ENCODE measurements at regions not wholly inside any gene's neighbourhood (a gene's known extent, or its start where the extent isn't known, plus 50 kb on each side); places are given as distances from the start of the nearest gene placed in this dataset.
"Not testable (repeated sequence)": the region's sequence is repeated elsewhere in the genome, so short reads cannot be mapped to it uniquely, and the experiment has no call there.

DNA sequence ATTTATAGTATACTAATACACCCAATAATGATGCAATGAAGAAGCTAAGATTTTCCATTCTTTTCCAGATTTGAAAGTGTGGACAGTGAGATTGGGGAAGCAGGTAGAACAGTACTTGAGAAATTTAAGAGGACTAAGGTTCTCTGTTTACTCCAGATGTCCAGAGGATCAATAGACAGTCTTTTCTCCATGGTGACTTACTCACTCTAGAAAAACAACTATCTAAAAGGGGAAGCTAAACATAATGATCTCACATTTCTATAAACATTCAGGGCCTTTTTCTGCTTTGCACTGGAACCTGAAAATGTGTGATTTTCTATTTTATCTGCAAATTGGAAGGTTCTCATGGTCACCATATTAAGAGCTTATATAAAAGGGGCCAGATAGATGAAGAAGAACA is 93.9 kb upstream of the ZBTB18 start:
- Histone ChIP-seq H3K4me3 (replicated peaks; ENCODE audit: insufficient read depth, low read length) (no peak overlapping the region), H3K27me3 (ENCODE audit: insufficient read depth, poor library complexity, severe bottlenecking) (no peaks in the 10 kb centered on the region), H3K27ac (replicated peaks) (no peak overlapping the region)
- no peak for DNase-seq (ENCODE audit: low read depth in 1 of 2, low spot score in 1 of 2)
- TF ChIP-seq POLR2AphosphoS5 (IDR thresholded peaks at IDR 0.05; ENCODE audit: low read depth) (no peak), GABPA (IDR thresholded peaks at IDR 0.05; ENCODE audit: low read depth) (no peak), SPI1 (IDR thresholded peaks at IDR 0.05; ENCODE audit: borderline replicate concordance, low read depth) (no peak)
- TF ChIP-seq, protein P1, sequence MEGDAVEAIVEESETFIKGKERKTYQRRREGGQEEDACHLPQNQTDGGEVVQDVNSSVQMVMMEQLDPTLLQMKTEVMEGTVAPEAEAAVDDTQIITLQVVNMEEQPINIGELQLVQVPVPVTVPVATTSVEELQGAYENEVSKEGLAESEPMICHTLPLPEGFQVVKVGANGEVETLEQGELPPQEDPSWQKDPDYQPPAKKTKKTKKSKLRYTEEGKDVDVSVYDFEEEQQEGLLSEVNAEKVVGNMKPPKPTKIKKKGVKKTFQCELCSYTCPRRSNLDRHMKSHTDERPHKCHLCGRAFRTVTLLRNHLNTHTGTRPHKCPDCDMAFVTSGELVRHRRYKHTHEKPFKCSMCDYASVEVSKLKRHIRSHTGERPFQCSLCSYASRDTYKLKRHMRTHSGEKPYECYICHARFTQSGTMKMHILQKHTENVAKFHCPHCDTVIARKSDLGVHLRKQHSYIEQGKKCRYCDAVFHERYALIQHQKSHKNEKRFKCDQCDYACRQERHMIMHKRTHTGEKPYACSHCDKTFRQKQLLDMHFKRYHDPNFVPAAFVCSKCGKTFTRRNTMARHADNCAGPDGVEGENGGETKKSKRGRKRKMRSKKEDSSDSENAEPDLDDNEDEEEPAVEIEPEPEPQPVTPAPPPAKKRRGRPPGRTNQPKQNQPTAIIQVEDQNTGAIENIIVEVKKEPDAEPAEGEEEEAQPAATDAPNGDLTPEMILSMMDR (IDR thresholded peaks at IDR 0.05; ENCODE audit: insufficient read depth, low read length): no peak
- TF ChIP-seq, protein P2, sequence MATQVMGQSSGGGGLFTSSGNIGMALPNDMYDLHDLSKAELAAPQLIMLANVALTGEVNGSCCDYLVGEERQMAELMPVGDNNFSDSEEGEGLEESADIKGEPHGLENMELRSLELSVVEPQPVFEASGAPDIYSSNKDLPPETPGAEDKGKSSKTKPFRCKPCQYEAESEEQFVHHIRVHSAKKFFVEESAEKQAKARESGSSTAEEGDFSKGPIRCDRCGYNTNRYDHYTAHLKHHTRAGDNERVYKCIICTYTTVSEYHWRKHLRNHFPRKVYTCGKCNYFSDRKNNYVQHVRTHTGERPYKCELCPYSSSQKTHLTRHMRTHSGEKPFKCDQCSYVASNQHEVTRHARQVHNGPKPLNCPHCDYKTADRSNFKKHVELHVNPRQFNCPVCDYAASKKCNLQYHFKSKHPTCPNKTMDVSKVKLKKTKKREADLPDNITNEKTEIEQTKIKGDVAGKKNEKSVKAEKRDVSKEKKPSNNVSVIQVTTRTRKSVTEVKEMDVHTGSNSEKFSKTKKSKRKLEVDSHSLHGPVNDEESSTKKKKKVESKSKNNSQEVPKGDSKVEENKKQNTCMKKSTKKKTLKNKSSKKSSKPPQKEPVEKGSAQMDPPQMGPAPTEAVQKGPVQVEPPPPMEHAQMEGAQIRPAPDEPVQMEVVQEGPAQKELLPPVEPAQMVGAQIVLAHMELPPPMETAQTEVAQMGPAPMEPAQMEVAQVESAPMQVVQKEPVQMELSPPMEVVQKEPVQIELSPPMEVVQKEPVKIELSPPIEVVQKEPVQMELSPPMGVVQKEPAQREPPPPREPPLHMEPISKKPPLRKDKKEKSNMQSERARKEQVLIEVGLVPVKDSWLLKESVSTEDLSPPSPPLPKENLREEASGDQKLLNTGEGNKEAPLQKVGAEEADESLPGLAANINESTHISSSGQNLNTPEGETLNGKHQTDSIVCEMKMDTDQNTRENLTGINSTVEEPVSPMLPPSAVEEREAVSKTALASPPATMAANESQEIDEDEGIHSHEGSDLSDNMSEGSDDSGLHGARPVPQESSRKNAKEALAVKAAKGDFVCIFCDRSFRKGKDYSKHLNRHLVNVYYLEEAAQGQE (IDR thresholded peaks at IDR 0.05; ENCODE audit: insufficient replicate concordance, low read depth): no peak

DNA sequence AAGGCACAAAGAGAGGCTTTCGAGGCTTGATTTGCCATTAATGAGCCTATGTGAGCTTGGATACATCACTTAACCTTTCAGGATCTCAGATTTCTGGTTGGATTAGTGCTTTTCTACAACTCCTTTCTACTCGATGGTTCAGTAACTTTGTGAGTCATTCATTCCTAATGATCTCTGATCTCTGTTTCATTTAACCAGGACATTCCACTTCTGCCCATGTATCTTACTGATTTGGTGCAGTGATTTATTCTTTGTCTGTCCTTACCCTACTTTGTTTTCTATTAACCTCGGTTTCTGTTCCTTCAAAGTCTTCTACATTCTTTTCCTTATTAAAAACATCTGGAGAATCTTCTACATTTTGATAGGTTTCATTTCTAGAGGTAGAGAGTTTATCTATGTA is 94.6 kb upstream of the ZBTB18 start:
- Histone ChIP-seq H3K27ac (replicated peaks) (no peak overlapping the region), H3K4me3 (replicated peaks; ENCODE audit: insufficient read depth, low read length) (no peak overlapping the region), H3K27me3 (ENCODE audit: insufficient read depth, poor library complexity, severe bottlenecking) (no peaks in the 10 kb centered on the region)
- no peak for TF ChIP-seq SPI1 (IDR thresholded peaks at IDR 0.05; ENCODE audit: borderline replicate concordance, low read depth)
- no peak for TF ChIP-seq POLR2AphosphoS5 (IDR thresholded peaks at IDR 0.05; ENCODE audit: low read depth)
- TF ChIP-seq, protein P2 (IDR thresholded peaks at IDR 0.05; ENCODE audit: insufficient replicate concordance, low read depth): no peak
- TF ChIP-seq, protein P1 (IDR thresholded peaks at IDR 0.05; ENCODE audit: insufficient read depth, low read length): no peak
- TF ChIP-seq GABPA (IDR thresholded peaks at IDR 0.05; ENCODE audit: low read depth): no peak
- DNase-seq (ENCODE audit: low read depth in 1 of 2, low spot score in 1 of 2): no peak

DNA sequence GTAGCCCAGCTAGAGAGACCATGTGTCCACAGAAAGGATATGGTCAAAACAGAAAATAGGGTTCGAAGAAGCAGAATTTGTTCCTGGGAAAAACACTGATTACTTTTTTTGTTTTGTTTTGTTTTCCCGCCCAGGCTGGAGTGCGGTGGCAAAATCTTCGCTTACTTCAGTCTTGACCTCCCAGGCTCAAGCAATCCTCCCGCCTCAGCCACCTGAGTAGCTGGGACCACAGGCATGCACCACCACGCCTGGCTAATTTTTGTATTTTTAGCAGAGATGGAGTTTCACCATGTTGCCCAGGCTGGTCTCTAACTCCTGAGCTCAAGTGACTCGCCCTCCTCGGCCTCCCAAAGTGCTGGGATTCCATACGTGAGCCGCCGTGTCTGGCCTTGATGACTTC is 99.9 kb upstream of the ZBTB18 start:
- not testable (repeated sequence) for H3K27me3 ChIP-seq (ENCODE audit: insufficient read depth, poor library complexity, severe bottlenecking); H3K27ac ChIP-seq (replicated peaks); H3K4me3 ChIP-seq (replicated peaks; ENCODE audit: insufficient read depth, low read length); DNase-seq (ENCODE audit: low read depth in 1 of 2, low spot score in 1 of 2)

DNA sequence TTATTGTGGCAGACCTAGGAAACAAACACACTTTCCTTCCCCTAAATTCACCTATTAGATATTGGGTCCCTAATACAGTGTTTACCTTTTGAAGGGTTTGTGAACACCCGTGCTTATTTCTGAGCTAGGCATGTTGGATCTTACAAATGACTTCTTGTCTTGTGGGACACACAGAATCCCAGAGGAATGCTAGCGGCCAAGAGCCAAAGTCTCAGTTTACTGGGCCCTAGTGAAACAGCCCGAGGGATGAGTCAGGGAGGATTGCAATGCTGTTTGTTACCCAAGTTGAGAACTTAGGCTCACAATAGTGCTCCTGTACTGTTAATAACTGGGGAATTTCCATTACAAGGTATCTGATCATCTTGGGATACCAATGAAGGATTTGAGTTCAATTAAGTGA is 100.1 kb upstream of the AKT3 start:
- TF ChIP-seq SPI1 (IDR thresholded peaks at IDR 0.05; ENCODE audit: borderline replicate concordance, low read depth) (no peak), POLR2AphosphoS5 (IDR thresholded peaks at IDR 0.05; ENCODE audit: low read depth) (no peak), GABPA (IDR thresholded peaks at IDR 0.05; ENCODE audit: low read depth) (no peak)
- TF ChIP-seq, protein P2 (IDR thresholded peaks at IDR 0.05; ENCODE audit: insufficient replicate concordance, low read depth): no peak
- TF ChIP-seq, protein P1 (IDR thresholded peaks at IDR 0.05; ENCODE audit: insufficient read depth, low read length): no peak
- Histone ChIP-seq H3K27ac (replicated peaks) (no peak overlapping the region), H3K27me3 (ENCODE audit: insufficient read depth, poor library complexity, severe bottlenecking) (no peaks in the 10 kb centered on the region), H3K4me3 (replicated peaks; ENCODE audit: insufficient read depth, low read length) (no peak overlapping the region)
- DNase-seq (ENCODE audit: low read depth in 1 of 2, low spot score in 1 of 2): no peak

Measured in HL-60 (cell line).